HCT116 (cell line): ENCODE measurements at regions not wholly inside any gene's neighbourhood (a gene's known extent, or its start where the extent isn't known, plus 50 kb on each side); places are given as distances from the start of the nearest gene placed in this dataset.

Source experiments
- ATAC-seq: fragments of 200-7000 bp; cut with Tn5 transposase; 2 replicates; pipeline ENCODE4 v1.9.1; 2020; ENCODE audit warnings: mild to moderate bottlenecking, moderate library complexity
- BruUV-seq: library from RNA; stranded (reverse); fragments of 400-500 nt; replicated peaks from 2 replicates; lab custom pipeline; 2021; lab: Mats Ljungman, UMichigan
- CTCF ChIA-PET: fragments of 300-600 bp; sonication (Branson Sonifier 250); formaldehyde crosslinking; loops from one replicate; lab custom pipeline; 2021; ENCODE audit warnings: antibody characterized with exemption; lab: Charles Lee
- POLR2A ChIA-PET: fragments of 300-600, 350-600 bp; sonication (Branson Sonifier 250); formaldehyde crosslinking; loops from one replicate; lab custom pipeline; 2021; ENCODE audit warnings: antibody characterized with exemption; lab: Charles Lee
- RAD21 ChIA-PET, 2 experiments: fragments of 300-600 bp; sonication (Branson Sonifier 250); formaldehyde crosslinking; loops; one replicate each; lab custom pipeline; 2023; ENCODE audit warnings: low total read pairs in 2 of 2; ENCODE audit not compliant: uncharacterized antibody in 2 of 2, unreplicated experiment in 2 of 2, low non-redundant PET in 1 of 2; lab: Charles Lee
- DNase-seq: peaks from one replicate; pipeline ENCODE4 v3.0.0-alpha.2; 2010; ENCODE audit warnings: low read depth, low spot score
- H2AFZ ChIP-seq: fragments of 200-600 bp; shearing (Covaris generic), sonication (generic); 2 replicates; pipeline ENCODE4 v1.6.1; 2017; ENCODE audit warnings: low read depth, mixed run types, mixed read lengths, antibody characterized with exemption, low read length; ENCODE audit not compliant: poor library complexity, severe bottlenecking
- H3K27ac ChIP-seq: 2 replicates; pipeline ENCODE4 v1.5.1; 2012; ENCODE audit warnings: low read depth, low read length
- H3K27me3 ChIP-seq: fragments of 200-600 bp; sonication (generic); 2 replicates; pipeline ENCODE4 v1.6.1; 2016; ENCODE audit warnings: mixed run types, low read length, mixed read lengths; ENCODE audit not compliant: insufficient read depth
- H3K36me3 ChIP-seq, 2 experiments: fragments of 200-500 bp in 1 of 2; fragments of 200-600 bp in 1 of 2; sonication (Bioruptor generic) in 1 of 2; sonication (generic) in 1 of 2; 2 replicates each; pipeline versions ENCODE4 v1.5.1 to v1.6.1; 2014 to 2016; ENCODE audit warnings: low read length in 2 of 2, inconsistent platforms in 1 of 2, mixed read lengths in 1 of 2, mixed run types in 1 of 2; ENCODE audit not compliant: insufficient read depth in 2 of 2, control insufficient read depth in 1 of 2
- H3K4me1 ChIP-seq, 2 experiments: fragments of 200-600 bp in 1 of 2; sonication (generic) in 1 of 2; 2 replicates each; pipeline versions ENCODE4 v1.5.1 to v1.6.1; 2012 to 2017; ENCODE audit warnings: low read length in 2 of 2, inconsistent platforms in 1 of 2, mild to moderate bottlenecking in 1 of 2, mixed read lengths in 1 of 2, mixed run types in 1 of 2, moderate library complexity in 1 of 2; ENCODE audit not compliant: insufficient read depth in 2 of 2, control insufficient read depth in 1 of 2
- H3K4me2 ChIP-seq: fragments of 200-600 bp; sonication (generic); 2 replicates; pipeline ENCODE4 v1.6.1; 2017; ENCODE audit warnings: mixed run types, low read length, mixed read lengths
- H3K4me3 ChIP-seq, 2 experiments: fragments of 200-600 bp in 1 of 2; sonication (generic) in 1 of 2; replicated peaks in 1 of 2; 2 replicates each; pipeline ENCODE4 v1.5.1; 2011 to 2016; ENCODE audit warnings: low read length in 2 of 2, control low read depth in 1 of 2, low read depth in 1 of 2, mild to moderate bottlenecking in 1 of 2, mixed read lengths in 1 of 2, mixed run types in 1 of 2
- H3K79me2 ChIP-seq: fragments of 200-600 bp; sonication (generic); 2 replicates; pipeline ENCODE4 v1.6.1; 2017; ENCODE audit warnings: mild to moderate bottlenecking, mixed run types, low read length, moderate library complexity, mixed read lengths; ENCODE audit not compliant: insufficient read depth
- H3K9ac ChIP-seq: fragments of 200-600 bp; sonication (generic); 2 replicates; pipeline ENCODE4 v1.6.1; 2016; ENCODE audit warnings: low read length, mixed read lengths
- H3K9me2 ChIP-seq: fragments of 200-600 bp; sonication (generic), shearing (Covaris generic); 2 replicates; pipeline ENCODE4 v1.6.1; 2017; ENCODE audit warnings: mixed run types, mild to moderate bottlenecking, moderate library complexity; ENCODE audit not compliant: insufficient read depth
- H3K9me3 ChIP-seq, 2 experiments: fragments of 200-500 bp in 1 of 2; fragments of 200-600 bp in 1 of 2; sonication (Bioruptor generic) in 1 of 2; sonication (generic) in 1 of 2; 2 replicates each; pipeline ENCODE4 v1.6.1; 2014 to 2017; ENCODE audit warnings: low read length in 2 of 2, mixed read lengths in 2 of 2, inconsistent platforms in 1 of 2, low read depth in 1 of 2, mild to moderate bottlenecking in 1 of 2, mixed run types in 1 of 2, moderate library complexity in 1 of 2; ENCODE audit not compliant: control insufficient read depth in 1 of 2, insufficient read depth in 1 of 2
- H4K20me1 ChIP-seq: fragments of 200-600 bp; sonication (generic), shearing (Covaris generic); 2 replicates; pipeline ENCODE4 v1.6.1; 2017; ENCODE audit warnings: mixed run types, mild to moderate bottlenecking, moderate library complexity; ENCODE audit not compliant: insufficient read depth
- CBX3 ChIP-seq: IDR thresholded peaks from 2 replicates; pipeline ENCODE4 v1.6.1; 2012; ENCODE audit warnings: low read depth
- ELF1 ChIP-seq: IDR thresholded peaks from 2 replicates; pipeline ENCODE4 v1.6.1; 2012; ENCODE audit warnings: low read depth, borderline replicate concordance
- EZH2phosphoT487 ChIP-seq: fragments of 200-600 bp; IDR thresholded peaks from 2 replicates; pipeline ENCODE4 v1.6.1; 2018; ENCODE audit warnings: antibody characterized with exemption, borderline replicate concordance
- FOSL1 ChIP-seq: IDR thresholded peaks from 2 replicates; pipeline ENCODE4 v1.6.1; 2012; ENCODE audit warnings: low read depth
- JUND ChIP-seq: IDR thresholded peaks from 2 replicates; pipeline ENCODE4 v1.6.1; 2012
- POLR2A ChIP-seq: IDR thresholded peaks from 2 replicates; pipeline ENCODE4 v1.7.0; 2011; ENCODE audit warnings: borderline replicate concordance; ENCODE audit not compliant: insufficient read depth, insufficient read length; ENCODE audit errors: extremely low read depth
- POLR2AphosphoS5 ChIP-seq: IDR thresholded peaks from 2 replicates; pipeline ENCODE4 v1.6.1; 2011; ENCODE audit warnings: mild to moderate bottlenecking, low read depth, low read length, moderate library complexity
- REST ChIP-seq: IDR thresholded peaks from 2 replicates; pipeline ENCODE4 v1.6.1; 2012; ENCODE audit warnings: low read depth
- SIN3A ChIP-seq: IDR thresholded peaks from 2 replicates; pipeline ENCODE4 v1.6.1; 2012; ENCODE audit warnings: low read depth
- YY1 ChIP-seq: IDR thresholded peaks from 2 replicates; pipeline ENCODE4 v1.6.1; 2011; ENCODE audit warnings: low read length, low read depth, moderate library complexity, mild to moderate bottlenecking; ENCODE audit not compliant: insufficient replicate concordance; ENCODE audit errors: extremely low read depth
- ZBTB33 ChIP-seq: IDR thresholded peaks from 2 replicates; pipeline ENCODE4 v1.6.1; 2011; ENCODE audit warnings: mild to moderate bottlenecking, low read length, moderate library complexity; ENCODE audit not compliant: insufficient replicate concordance; ENCODE audit errors: extremely low read depth
- ZFX ChIP-seq: fragments of 450-650 bp; IDR thresholded peaks from 2 replicates; pipeline ENCODE4 v1.6.1; 2017
- intact Hi-C: fragments of 100-400 bp; cut with micrococcal nuclease; formaldehyde crosslinking; loops from 2 replicates; pipeline ENCODE4 v1.10.0; 2022

- Histone ChIP-seq H3K27ac (no peak overlapping the region), H3K4me1 (no peaks in the 10 kb centered on the region), H3K9me2 (no peaks in the 10 kb centered on the region), H3K9me3 (peaks cover 11 to 18% of the 10 kb centered on the region in 2 experiments; a peak in 2 of 4 replicates), H4K20me1 (no peaks in the 10 kb centered on the region), H3K79me2 (no peaks in the 10 kb centered on the region), H3K27me3 (no peaks in the 10 kb centered on the region), H3K4me3 (no peak overlapping the region), H3K4me2 (no peak overlapping the region), H3K9ac (no peak overlapping the region), H3K36me3 (no peaks in the 10 kb centered on the region), H2AFZ (no peak overlapping the region)
- ChIA-PET POLR2A (no interaction called here), CTCF (no interaction called here), RAD21 (no interaction called here)
- no peak for DNase-seq
- BruUV-seq = no TSS peak
- intact Hi-C loops = no loop called here
- TF ChIP-seq JUND (no peak), EZH2phosphoT487 (no peak), POLR2A (no peak), ELF1 (no peak), ZFX (no peak), FOSL1 (no peak)
- no peak for ATAC-seq
Measured at GRCh38 chr9:117869712-117870111, 165.5 kb downstream of the TLR4 start.

- H3K27me3 ChIP-seq = no peaks in the 10 kb centered on the region
- no peaks in the 10 kb centered on the region for H3K79me2 ChIP-seq
- H3K9me2 ChIP-seq = no peaks in the 10 kb centered on the region
- POLR2A ChIA-PET = no interaction called here
- no peak overlapping the region for H3K9ac ChIP-seq
- no peaks in the 10 kb centered on the region for H3K4me1 ChIP-seq
- no peaks in the 10 kb centered on the region for H4K20me1 ChIP-seq
- H3K27ac ChIP-seq = no peak overlapping the region
- intact Hi-C loops = no loop called here
- H2AFZ ChIP-seq = no peak overlapping the region
- H3K36me3 ChIP-seq = no peaks in the 10 kb centered on the region
- no TSS peak for BruUV-seq
- no peak for ATAC-seq
- no peak overlapping the region for H3K4me2 ChIP-seq
- no peak for TF ChIP-seq FOSL1
- TF ChIP-seq CBX3 = no peak
- TF ChIP-seq REST = no peak
- no peak for TF ChIP-seq YY1
- TF ChIP-seq ZBTB33 = no peak
- TF ChIP-seq SIN3A = no peak
- TF ChIP-seq POLR2AphosphoS5 = no peak
- TF ChIP-seq POLR2A = no peak
- CTCF ChIA-PET = no interaction called here
- no peak overlapping the region for H3K4me3 ChIP-seq
- DNase-seq = no peak
- H3K9me3 ChIP-seq = peaks cover under 1 to 10% of the 10 kb centered on the region in 2 experiments; a peak in 2 of 4 replicates
- RAD21 ChIA-PET = no interaction called here
Measured at GRCh38 chr9:117873664-117874063, 169.5 kb downstream of the TLR4 start.
